Keratinocyte (primary cell): ENCODE measurements at regions not wholly inside any gene's neighbourhood (a gene's known extent, or its start where the extent isn't known, plus 50 kb on each side); places are given as distances from the start of the nearest gene placed in this dataset.
"Not testable (repeated sequence)": the region's sequence is repeated elsewhere in the genome, so short reads cannot be mapped to it uniquely, and the experiment has no call there.

Experiments used
- DNase-seq: peaks from one replicate; pipeline ENCODE4 v3.0.0-alpha.2; 2011; ENCODE audit warnings: low read depth, missing footprints, low spot score
- FAIRE-seq: peaks from 2 replicates; lab custom pipeline; 2011; peaks lifted over from hg19 to GRCh38; lab: Jason Lieb, UNC
- H2AFZ ChIP-seq: 2 replicates; pipeline ENCODE4 v1.6.0; 2012; ENCODE audit warnings: low read length, control low read depth, inconsistent platforms; ENCODE audit not compliant: control insufficient read depth
- H3K27ac ChIP-seq: 2 replicates; pipeline ENCODE4 v1.5.1; 2011; ENCODE audit warnings: low read length; ENCODE audit not compliant: control insufficient read depth, insufficient read depth
- H3K27me3 ChIP-seq: 3 replicates; pipeline ENCODE4 v1.6.0; 2011; ENCODE audit warnings: low read length; ENCODE audit not compliant: control insufficient read depth, insufficient read depth; ENCODE audit errors: extremely low read depth
- H3K36me3 ChIP-seq, 2 experiments: 2 replicates in 1 of 2; 3 replicates in 1 of 2; pipeline ENCODE4 v1.5.1; 2011; ENCODE audit warnings: low read length in 2 of 2, mild to moderate bottlenecking in 1 of 2; ENCODE audit not compliant: control insufficient read depth in 2 of 2, insufficient read depth in 2 of 2; ENCODE audit errors: extremely low read depth in 1 of 2
- H3K4me1 ChIP-seq: 3 replicates; pipeline ENCODE4 v1.5.1; 2011; ENCODE audit warnings: low read length; ENCODE audit not compliant: control insufficient read depth, insufficient read depth; ENCODE audit errors: extremely low read depth
- H3K4me2 ChIP-seq: 3 replicates; pipeline ENCODE4 v1.6.0; 2011; ENCODE audit warnings: low read depth, low read length; ENCODE audit not compliant: control insufficient read depth, insufficient read depth; ENCODE audit errors: extremely low read depth
- H3K4me3 ChIP-seq, 3 experiments: fragments of 200-600 bp in 1 of 3; sonication (generic) in 1 of 3; 2 replicates in 2 of 3; 3 replicates in 1 of 3; pipeline ENCODE4 v1.5.1; 2011 to 2016; ENCODE audit warnings: low read length in 3 of 3, mild to moderate bottlenecking in 3 of 3, control low read depth in 2 of 3, inconsistent platforms in 1 of 3, low read depth in 1 of 3, mixed read lengths in 1 of 3, mixed run types in 1 of 3, moderate library complexity in 1 of 3; ENCODE audit not compliant: control insufficient read depth in 2 of 3, insufficient read depth in 2 of 3; ENCODE audit errors: extremely low read depth in 1 of 3
- H3K79me2 ChIP-seq: 2 replicates; pipeline ENCODE4 v1.6.0; 2012; ENCODE audit warnings: low read length; ENCODE audit not compliant: control insufficient read depth, insufficient read depth
- H3K9ac ChIP-seq: 3 replicates; pipeline ENCODE4 v1.6.0; 2011; ENCODE audit warnings: low read length; ENCODE audit not compliant: control insufficient read depth, insufficient read depth; ENCODE audit errors: extremely low read depth
- H3K9me1 ChIP-seq: 3 replicates; pipeline ENCODE4 v1.6.0; 2011; ENCODE audit warnings: low read length; ENCODE audit not compliant: control insufficient read depth, insufficient read depth; ENCODE audit errors: extremely low read depth
- H3K9me3 ChIP-seq: 2 replicates; pipeline ENCODE4 v1.5.1; 2012; ENCODE audit warnings: low read depth, low read length; ENCODE audit not compliant: control insufficient read depth
- H4K20me1 ChIP-seq: 3 replicates; pipeline ENCODE4 v1.6.0; 2011; ENCODE audit warnings: low read length; ENCODE audit not compliant: control insufficient read depth, insufficient read depth; ENCODE audit errors: extremely low read depth
- CTCF ChIP-seq, 3 experiments: IDR thresholded peaks in 1 of 3; conservative IDR thresholded peaks in 1 of 3; optimal IDR thresholded peaks in 1 of 3; 2 replicates in 2 of 3; 3 replicates in 1 of 3; pipeline versions ENCODE3 to v1.5.1; 2011; ENCODE audit warnings: low read length in 3 of 3, mild to moderate bottlenecking in 3 of 3, moderate library complexity in 2 of 3, control low read depth in 1 of 3, inconsistent platforms in 1 of 3; ENCODE audit not compliant: insufficient read depth in 2 of 3; ENCODE audit errors: extremely low read depth in 1 of 3
- EZH2 ChIP-seq: IDR thresholded peaks from one replicate; pipeline ENCODE4 v1.6.1; 2012; ENCODE audit warnings: inconsistent platforms, mild to moderate bottlenecking, low read length, moderate library complexity
- dilution Hi-C: fragments of 300-500 bp; cut with MboI; formaldehyde crosslinking; loops from one replicate; pipeline ENCODE4 v1.7.0; 2020; ENCODE audit warnings: low sequenced_read_pairs; ENCODE audit not compliant: extremely low pct_ligation_motif_present

GRCh38 chr3:162722337-162722736 is 1225.7 kb downstream of the OTOL1 start:
- no peaks in the 10 kb centered on the region for H3K4me1 ChIP-seq
- dilution Hi-C loops: no loop called here
- no peak for FAIRE-seq
- no peak overlapping the region for H3K9ac ChIP-seq
- no peaks in the 10 kb centered on the region for H3K27me3 ChIP-seq
- H3K36me3 ChIP-seq: no peaks in the 10 kb centered on the region
- no peaks in the 10 kb centered on the region for H3K9me3 ChIP-seq
- H3K79me2 ChIP-seq: no peaks in the 10 kb centered on the region
- H3K9me1 ChIP-seq: no peaks in the 10 kb centered on the region
- no peak overlapping the region for H3K4me3 ChIP-seq
- no peak for DNase-seq
- H4K20me1 ChIP-seq: no peaks in the 10 kb centered on the region
- H2AFZ ChIP-seq: no peak overlapping the region
- H3K27ac ChIP-seq: no peak overlapping the region
- H3K4me2 ChIP-seq: no peak overlapping the region
- TF ChIP-seq CTCF (optimal IDR thresholded peaks at IDR 0.05 in 1 of 3, IDR thresholded peaks at IDR 0.05 in 1 of 3, conservative IDR thresholded peaks at IDR 0.05 in 1 of 3; ENCODE audit: extremely low read depth in 1 of 3, insufficient read depth in 2 of 3, low read length in 3 of 3): no peak
- TF ChIP-seq EZH2: no peak

GRCh38 chr3:162722796-162723195 is 1226.2 kb downstream of the OTOL1 start:
- H3K36me3 ChIP-seq, H3K79me2 ChIP-seq, H3K4me1 ChIP-seq, H3K9me1 ChIP-seq, DNase-seq, H2AFZ ChIP-seq, H3K9ac ChIP-seq, FAIRE-seq, H3K4me3 ChIP-seq, H3K9me3 ChIP-seq, H3K27ac ChIP-seq, H4K20me1 ChIP-seq, dilution Hi-C loops, H3K4me2 ChIP-seq, H3K27me3 ChIP-seq: not testable (repeated sequence)

- no peaks in the 10 kb centered on the region for H3K36me3 ChIP-seq
- H3K27me3 ChIP-seq: no peaks in the 10 kb centered on the region
- no peaks in the 10 kb centered on the region for H3K9me3 ChIP-seq
- no peak overlapping the region for H2AFZ ChIP-seq
- no peaks in the 10 kb centered on the region for H4K20me1 ChIP-seq
- TF ChIP-seq EZH2: no peak
- TF ChIP-seq CTCF (optimal IDR thresholded peaks at IDR 0.05 in 1 of 3, IDR thresholded peaks at IDR 0.05 in 1 of 3, conservative IDR thresholded peaks at IDR 0.05 in 1 of 3; ENCODE audit: extremely low read depth in 1 of 3, insufficient read depth in 2 of 3, low read length in 3 of 3): no peak
- dilution Hi-C loops: no loop called here
- no peaks in the 10 kb centered on the region for H3K9me1 ChIP-seq
- H3K4me3 ChIP-seq: no peak overlapping the region
- FAIRE-seq (no peak), DNase-seq (no peak)
- no peak overlapping the region for H3K4me2 ChIP-seq
- H3K27ac ChIP-seq: no peak overlapping the region
- H3K79me2 ChIP-seq: no peaks in the 10 kb centered on the region
- H3K9ac ChIP-seq: no peak overlapping the region
- H3K4me1 ChIP-seq: no peaks in the 10 kb centered on the region
Measured at GRCh38 chr3:162729686-162730085, 1233.1 kb downstream of the OTOL1 start.

- dilution Hi-C loops, FAIRE-seq, H3K27me3 ChIP-seq: not testable (repeated sequence)
Measured at GRCh38 chr3:162731961-162732360, 1235.4 kb downstream of the OTOL1 start.

More at GRCh38 chr3:162731961-162732360, 1235.4 kb downstream of the OTOL1 start:
- H3K9me1 ChIP-seq, H3K9ac ChIP-seq, H3K4me3 ChIP-seq, H3K27ac ChIP-seq, H3K9me3 ChIP-seq, H3K4me1 ChIP-seq, H3K79me2 ChIP-seq, H2AFZ ChIP-seq, H3K36me3 ChIP-seq, H4K20me1 ChIP-seq, DNase-seq, H3K4me2 ChIP-seq: not testable (repeated sequence)
